ENCODE measurements at regions not wholly inside any gene's neighbourhood (a gene's known extent, or its start where the extent isn't known, plus 50 kb on each side); places are given as distances from the start of the nearest gene placed in this dataset.

GRCh38 chr11:32210556-32210955 is 119.7 kb downstream of the RCN1 start:
- DNase-seq: no peak

- DNase-seq: no peak
Measured at GRCh38 chr11:32213223-32213622, 122.3 kb downstream of the RCN1 start.

GRCh38 chr11:32215157-32215556 is 124.3 kb downstream of the RCN1 start:
- no peak for DNase-seq

GRCh38 chr11:32216749-32217148 is 125.9 kb downstream of the RCN1 start:
- no peak for DNase-seq

- no peak for DNase-seq
Measured at GRCh38 chr11:32219320-32219719, 128.4 kb downstream of the RCN1 start.

GRCh38 chr11:32221476-32222032 is 130.7 kb downstream of the RCN1 start:
- DNase-seq: no peak

- no peak for DNase-seq
Measured at GRCh38 chr11:32224580-32224979, 133.7 kb downstream of the RCN1 start.

GRCh38 chr11:32225571-32226285 is 134.9 kb downstream of the RCN1 start:
- no peak for DNase-seq

GRCh38 chr11:32226480-32226879 is 135.6 kb downstream of the RCN1 start:
- DNase-seq: no peak

- DNase-seq: no peak
Measured at GRCh38 chr11:32229576-32230240, 138.8 kb downstream of the RCN1 start.

- DNase-seq: no peak
Measured at GRCh38 chr11:32231909-32232493, 141.1 kb downstream of the RCN1 start.

GRCh38 chr11:32232516-32232915 is 141.6 kb downstream of the RCN1 start:
- DNase-seq: no peak

- DNase-seq: no peak
Measured at GRCh38 chr11:32233276-32233675, 142.4 kb downstream of the RCN1 start.

GRCh38 chr11:32233928-32234327 is 143.1 kb downstream of the RCN1 start:
- DNase-seq: no peak

GRCh38 chr11:32244453-32244852 is 153.6 kb downstream of the RCN1 start:
- no peak for DNase-seq

- no peak for DNase-seq
Measured at GRCh38 chr11:32253706-32254105, 162.8 kb downstream of the RCN1 start.

- DNase-seq: no peak
Measured at GRCh38 chr11:32255841-32256240, 165.0 kb downstream of the RCN1 start.

GRCh38 chr11:32256466-32256865 is 165.6 kb downstream of the RCN1 start:
- DNase-seq: no peak

GRCh38 chr11:32259641-32260081 is 168.8 kb downstream of the RCN1 start:
- DNase-seq: no peak

GRCh38 chr11:32262367-32262766 is 171.5 kb downstream of the RCN1 start:
- DNase-seq: no peak

GRCh38 chr11:32265911-32266310 is 169.4 kb downstream of the WT1 start:
- DNase-seq: no peak

- DNase-seq: no peak
Measured at GRCh38 chr11:32266601-32267000, 168.7 kb downstream of the WT1 start.

- no peak for DNase-seq
Measured at GRCh38 chr11:32267679-32268187, 167.6 kb downstream of the WT1 start.

GRCh38 chr11:32273931-32274330 is 161.4 kb downstream of the WT1 start:
- no peak for DNase-seq

All from CD4-positive, alpha-beta T cell treated with Interleukin-17A for 4 hours (primary cell).